Stomach (tissue), 8 donors: ENCODE measurements at regions not wholly inside any gene's neighbourhood (a gene's known extent, or its start where the extent isn't known, plus 50 kb on each side); places are given as distances from the start of the nearest gene placed in this dataset.

ENCODE experiments used
- DNase-seq, 2 donors: peaks; one replicate each; pipeline versions ENCODE4 v3.0.0 to v3.0.0-alpha.2; 2013 to 2019
- H3K27ac ChIP-seq, 5 donors: fragments of 200-600 bp in 4 of 5; sonication (generic) in 4 of 5; one replicate each; pipeline ENCODE4 v1.5.1; 2013 to 2019; ENCODE audit warnings: mild to moderate bottlenecking in 1 of 5, moderate library complexity in 1 of 5
- H3K27me3 ChIP-seq, 3 donors: fragments of 200-600 bp; sonication (generic); one replicate each; pipeline ENCODE4 v1.5.1; 2017 to 2019; ENCODE audit warnings: mixed run types in 1 of 3
- H3K36me3 ChIP-seq, 4 donors: fragments of 200-600 bp; sonication (generic); 1 replicate in 3 of 4; 2 replicates in 1 of 4; pipeline ENCODE4 v1.5.1; 2016 to 2019
- H3K4me1 ChIP-seq, 4 donors: fragments of 200-600 bp; sonication (generic); one replicate each; pipeline ENCODE4 v1.5.1; 2016 to 2019
- H3K4me3 ChIP-seq, 4 donors: fragments of 200-600 bp; sonication (generic) in 3 of 4; one replicate each; pipeline ENCODE4 v1.5.1; 2016 to 2019; ENCODE audit warnings: mild to moderate bottlenecking in 1 of 4
- H3K9me3 ChIP-seq, 4 donors: fragments of 200-600 bp; sonication (generic); one replicate each; pipeline ENCODE4 v1.5.1; 2016 to 2019
- EP300 ChIP-seq: sonication (generic); formaldehyde crosslinking; IDR thresholded peaks from one replicate; pipeline ENCODE4 v1.6.1; 2017; ENCODE audit warnings: antibody characterized with exemption
- POLR2A ChIP-seq, 4 donors: fragments of 450-650 bp; IDR thresholded peaks; one replicate each; pipeline ENCODE4 v1.6.1; 2016; ENCODE audit warnings: antibody characterized with exemption in 4 of 4, control low read depth in 2 of 4, mild to moderate bottlenecking in 1 of 4, moderate library complexity in 1 of 4
- POLR2AphosphoS5 ChIP-seq, 3 donors: sonication (generic); formaldehyde crosslinking; IDR thresholded peaks; one replicate each; pipeline ENCODE4 v1.6.1; 2016; ENCODE audit warnings: antibody characterized with exemption in 3 of 3
- WGBS, 5 donors: extraction: QIAGEN DNeasy Blood & Tissue Kit in 3 of 5; methylation state at CpG; one replicate each; pipeline versions ENCODE4 v1.1.5 to v1.1.7; 2013 to 2018; 5-methylcytosine and 5-hydroxymethylcytosine counted together
- intact Hi-C: fragments of 100-400 bp; cut with DNase I; formaldehyde crosslinking; loops from one replicate; pipeline ENCODE4 v1.15.1; 2023; ENCODE audit warnings: low total_unique reads
- TF ChIP-seq, protein P1 (sequence below), 7 experiments: fragments of 450-650 bp in 4 of 7; fragments of 200-600 bp in 3 of 7; sonication (generic) in 3 of 7; IDR thresholded peaks; one replicate each; pipeline ENCODE4 v1.5.1; 2016 to 2019; ENCODE audit warnings: antibody characterized with exemption in 7 of 7, control low read depth in 2 of 7, mild to moderate bottlenecking in 1 of 7
- donor health status: healthy with polysubstance abuse.
- donor health status: Bipolar disorder and iron deficiency.
- donor health status: healthy.

DNA sequence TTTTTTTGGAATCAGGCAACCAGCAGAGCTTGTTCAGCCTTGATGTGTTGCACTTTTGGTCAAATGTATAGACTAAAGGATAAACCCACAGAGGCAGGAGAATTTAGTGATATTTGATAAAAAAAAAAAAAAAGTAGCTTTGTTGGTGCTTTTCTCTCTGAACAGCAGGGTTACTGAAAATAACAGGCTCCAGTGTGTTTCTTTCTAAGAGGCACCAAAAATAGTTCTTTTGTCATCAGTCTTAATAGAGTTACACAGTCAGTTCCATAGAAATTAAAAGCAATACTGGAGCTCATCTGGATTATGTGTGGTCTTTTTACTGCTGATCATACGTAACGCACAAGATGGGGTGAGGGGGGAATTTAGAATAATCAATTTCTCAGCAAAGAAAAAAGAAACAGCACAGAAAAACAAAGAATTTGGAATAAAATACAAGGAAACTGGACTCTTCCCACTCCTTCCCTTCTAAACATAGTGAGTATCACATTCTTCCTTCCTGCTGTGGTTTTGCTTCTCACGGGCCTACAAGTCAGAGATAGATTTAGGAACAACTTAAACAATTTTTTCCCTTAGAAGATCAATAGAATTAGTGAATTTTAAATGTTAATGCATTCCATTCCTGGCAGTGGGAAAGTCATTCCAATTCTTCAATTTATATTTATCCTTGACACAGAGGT is 178.8 kb upstream of the AKR1E2 start:
- intact Hi-C loops = no loop called here
- no peak overlapping the region for H3K4me3 ChIP-seq
- 74 to 89% (median 83%) methylated on average over 3 of the region's 3 CpGs for WGBS, 5 donors
- TF ChIP-seq, protein P1, sequence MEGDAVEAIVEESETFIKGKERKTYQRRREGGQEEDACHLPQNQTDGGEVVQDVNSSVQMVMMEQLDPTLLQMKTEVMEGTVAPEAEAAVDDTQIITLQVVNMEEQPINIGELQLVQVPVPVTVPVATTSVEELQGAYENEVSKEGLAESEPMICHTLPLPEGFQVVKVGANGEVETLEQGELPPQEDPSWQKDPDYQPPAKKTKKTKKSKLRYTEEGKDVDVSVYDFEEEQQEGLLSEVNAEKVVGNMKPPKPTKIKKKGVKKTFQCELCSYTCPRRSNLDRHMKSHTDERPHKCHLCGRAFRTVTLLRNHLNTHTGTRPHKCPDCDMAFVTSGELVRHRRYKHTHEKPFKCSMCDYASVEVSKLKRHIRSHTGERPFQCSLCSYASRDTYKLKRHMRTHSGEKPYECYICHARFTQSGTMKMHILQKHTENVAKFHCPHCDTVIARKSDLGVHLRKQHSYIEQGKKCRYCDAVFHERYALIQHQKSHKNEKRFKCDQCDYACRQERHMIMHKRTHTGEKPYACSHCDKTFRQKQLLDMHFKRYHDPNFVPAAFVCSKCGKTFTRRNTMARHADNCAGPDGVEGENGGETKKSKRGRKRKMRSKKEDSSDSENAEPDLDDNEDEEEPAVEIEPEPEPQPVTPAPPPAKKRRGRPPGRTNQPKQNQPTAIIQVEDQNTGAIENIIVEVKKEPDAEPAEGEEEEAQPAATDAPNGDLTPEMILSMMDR (IDR thresholded peaks at IDR 0.05) = no peak
- TF ChIP-seq POLR2A (IDR thresholded peaks at IDR 0.05) = no peak
- TF ChIP-seq EP300 = no peak
- no peak for TF ChIP-seq POLR2AphosphoS5 (IDR thresholded peaks at IDR 0.05)
- H3K27me3 ChIP-seq = no peaks in the 10 kb centered on the region
- H3K36me3 ChIP-seq = no peaks in the 10 kb centered on the region
- H3K4me1 ChIP-seq = peaks cover 7 to 22% (median 9%) of the 10 kb centered on the region in 4 donors
- no peak for DNase-seq
- H3K9me3 ChIP-seq = no peaks in the 10 kb centered on the region
- no peak overlapping the region for H3K27ac ChIP-seq

DNA sequence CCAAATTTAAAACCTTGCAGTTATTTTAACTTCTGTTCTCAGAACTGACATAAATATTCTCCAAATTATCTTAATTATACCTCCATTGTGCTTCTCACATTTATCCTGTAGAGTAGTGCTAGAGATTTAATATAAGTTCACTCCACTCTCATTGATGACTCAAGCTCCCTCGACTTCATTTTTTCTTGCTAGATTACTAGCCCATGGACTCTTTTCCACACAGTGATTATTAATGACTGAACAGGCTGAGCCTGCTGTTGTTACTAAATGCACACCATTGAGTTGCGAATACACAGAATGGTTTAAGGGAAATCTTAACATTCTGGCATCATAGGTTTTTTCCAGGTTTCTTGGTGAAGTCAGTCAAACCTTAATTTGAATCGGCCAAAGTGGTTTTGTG is 179.5 kb upstream of the AKR1E2 start:
- H3K27me3 ChIP-seq = no peaks in the 10 kb centered on the region
- TF ChIP-seq, protein P1 (IDR thresholded peaks at IDR 0.05) = no peak
- TF ChIP-seq EP300 (no peak), POLR2AphosphoS5 (IDR thresholded peaks at IDR 0.05) (no peak), POLR2A (IDR thresholded peaks at IDR 0.05) (no peak)
- no peaks in the 10 kb centered on the region for H3K36me3 ChIP-seq
- intact Hi-C loops = no loop called here
- no peak for DNase-seq
- H3K4me1 ChIP-seq = peaks cover 7 to 22% (median 9%) of the 10 kb centered on the region in 4 donors
- no peaks in the 10 kb centered on the region for H3K9me3 ChIP-seq
- H3K4me3 ChIP-seq = no peak overlapping the region
- no peak overlapping the region for H3K27ac ChIP-seq
- 60 to 88% (median 78%) methylated on average over 3 of the region's 3 CpGs for WGBS, 5 donors

DNA sequence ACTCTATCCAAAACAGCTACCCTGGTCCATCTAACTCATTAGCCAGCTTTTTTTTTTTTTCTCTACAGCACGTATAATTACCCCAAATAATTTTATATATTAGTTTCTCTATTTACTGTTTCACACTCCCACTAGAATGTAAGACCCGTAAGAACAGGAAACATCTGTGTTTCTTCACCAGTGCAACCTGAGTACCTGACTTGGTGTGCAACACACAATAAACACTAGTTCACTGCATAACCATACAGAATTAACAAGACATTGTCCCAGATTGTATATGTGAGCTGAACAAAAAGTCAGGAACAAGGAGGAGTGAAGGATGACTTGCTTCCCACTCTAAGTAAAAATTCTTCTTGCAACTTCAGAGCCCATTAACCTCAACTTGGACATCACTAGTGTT is 180.2 kb upstream of the AKR1E2 start:
- Histone ChIP-seq H3K9me3 (no peaks in the 10 kb centered on the region), H3K4me1 (peaks cover 7 to 20% (median 8%) of the 10 kb centered on the region in 4 donors), H3K27ac (no peak overlapping the region), H3K36me3 (no peaks in the 10 kb centered on the region), H3K4me3 (no peak overlapping the region), H3K27me3 (no peaks in the 10 kb centered on the region)
- TF ChIP-seq POLR2A (IDR thresholded peaks at IDR 0.05) (no peak), EP300 (no peak), POLR2AphosphoS5 (IDR thresholded peaks at IDR 0.05) (no peak)
- TF ChIP-seq, protein P1 (IDR thresholded peaks at IDR 0.05) = no peak
- 41 to 78% (median 60%) methylated on average over 2 of the region's 2 CpGs for WGBS, 5 donors
- intact Hi-C loops = no loop called here
- no peak for DNase-seq

DNA sequence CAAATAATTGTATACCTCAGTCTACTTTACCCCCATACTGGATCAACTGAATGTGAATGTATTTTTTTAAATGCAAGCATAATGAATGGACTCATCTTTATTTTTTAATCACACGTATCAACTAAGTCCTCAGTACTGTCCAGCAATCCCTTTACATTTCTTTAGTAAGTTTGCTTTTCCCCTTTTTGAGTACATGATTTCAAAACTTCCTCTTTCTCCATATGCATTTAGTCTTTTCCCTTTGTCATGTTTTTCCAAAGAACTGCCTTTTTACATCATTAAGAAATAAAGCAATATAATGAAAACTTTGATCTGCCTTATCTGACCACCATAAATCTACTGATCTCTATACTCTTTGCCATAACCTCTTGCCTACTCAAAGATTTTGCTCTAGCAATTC is 182.5 kb upstream of the AKR1E2 start:
- intact Hi-C loops = no loop called here
- 81 to 98% (median 95%) methylated on average over 1 of the region's 1 CpG for WGBS, 5 donors
- TF ChIP-seq POLR2AphosphoS5 (IDR thresholded peaks at IDR 0.05) (no peak), EP300 (no peak), POLR2A (IDR thresholded peaks at IDR 0.05) (no peak)
- TF ChIP-seq, protein P1 (IDR thresholded peaks at IDR 0.05) = no peak

More for the DNA sequence above, 182.5 kb upstream of the AKR1E2 start:
- no peak for DNase-seq
- no peaks in the 10 kb centered on the region for H3K27me3 ChIP-seq
- H3K36me3 ChIP-seq = no peaks in the 10 kb centered on the region
- H3K9me3 ChIP-seq = no peaks in the 10 kb centered on the region
- no peak overlapping the region for H3K4me3 ChIP-seq
- H3K27ac ChIP-seq = no peak overlapping the region
- H3K4me1 ChIP-seq = no peaks in the 10 kb centered on the region
